ENCODE measurements at regions not wholly inside any gene's neighbourhood (a gene's known extent, or its start where the extent isn't known, plus 50 kb on each side); places are given as distances from the start of the nearest gene placed in this dataset.
"Not testable (repeated sequence)": the region's sequence is repeated elsewhere in the genome, so short reads cannot be mapped to it uniquely, and the experiment has no call there.

DNA sequence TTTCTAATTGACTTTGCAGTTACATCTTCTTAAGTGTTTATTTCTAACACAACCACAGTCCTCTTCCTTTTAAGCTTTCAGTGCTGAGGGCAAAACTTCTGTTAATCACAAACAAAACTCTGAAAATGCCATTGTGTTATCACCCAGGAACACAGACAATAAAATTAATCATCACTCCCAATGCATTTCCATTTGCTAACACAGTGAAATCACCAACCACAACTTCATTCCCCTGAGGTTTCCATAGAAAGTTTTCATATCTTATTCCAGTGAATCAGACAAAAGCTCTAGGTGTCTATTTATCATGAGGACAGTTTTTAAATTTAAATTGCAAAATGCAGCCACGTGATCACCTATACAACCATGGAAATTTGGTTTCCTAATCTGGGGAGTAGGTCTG, 516.2 kb upstream of the TSPY4 start:
- DNase-seq (ENCODE audit: low read depth) (peak; percentile 61), FAIRE-seq (no peak)
- no peak overlapping the region for H3K4me3 ChIP-seq (ENCODE audit: low read depth, low read length)
- no peaks in the 10 kb centered on the region for H3K27me3 ChIP-seq (ENCODE audit: control insufficient read depth, insufficient read depth, low read length)
- TF ChIP-seq, protein P1, sequence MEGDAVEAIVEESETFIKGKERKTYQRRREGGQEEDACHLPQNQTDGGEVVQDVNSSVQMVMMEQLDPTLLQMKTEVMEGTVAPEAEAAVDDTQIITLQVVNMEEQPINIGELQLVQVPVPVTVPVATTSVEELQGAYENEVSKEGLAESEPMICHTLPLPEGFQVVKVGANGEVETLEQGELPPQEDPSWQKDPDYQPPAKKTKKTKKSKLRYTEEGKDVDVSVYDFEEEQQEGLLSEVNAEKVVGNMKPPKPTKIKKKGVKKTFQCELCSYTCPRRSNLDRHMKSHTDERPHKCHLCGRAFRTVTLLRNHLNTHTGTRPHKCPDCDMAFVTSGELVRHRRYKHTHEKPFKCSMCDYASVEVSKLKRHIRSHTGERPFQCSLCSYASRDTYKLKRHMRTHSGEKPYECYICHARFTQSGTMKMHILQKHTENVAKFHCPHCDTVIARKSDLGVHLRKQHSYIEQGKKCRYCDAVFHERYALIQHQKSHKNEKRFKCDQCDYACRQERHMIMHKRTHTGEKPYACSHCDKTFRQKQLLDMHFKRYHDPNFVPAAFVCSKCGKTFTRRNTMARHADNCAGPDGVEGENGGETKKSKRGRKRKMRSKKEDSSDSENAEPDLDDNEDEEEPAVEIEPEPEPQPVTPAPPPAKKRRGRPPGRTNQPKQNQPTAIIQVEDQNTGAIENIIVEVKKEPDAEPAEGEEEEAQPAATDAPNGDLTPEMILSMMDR (IDR thresholded peaks at IDR 0.05; ENCODE audit: insufficient read depth, low read length, severe bottlenecking), result no peak
- no peaks in the 10 kb centered on the region for H3K36me3 ChIP-seq (ENCODE audit: control insufficient read depth, insufficient read depth, low read length)

DNA sequence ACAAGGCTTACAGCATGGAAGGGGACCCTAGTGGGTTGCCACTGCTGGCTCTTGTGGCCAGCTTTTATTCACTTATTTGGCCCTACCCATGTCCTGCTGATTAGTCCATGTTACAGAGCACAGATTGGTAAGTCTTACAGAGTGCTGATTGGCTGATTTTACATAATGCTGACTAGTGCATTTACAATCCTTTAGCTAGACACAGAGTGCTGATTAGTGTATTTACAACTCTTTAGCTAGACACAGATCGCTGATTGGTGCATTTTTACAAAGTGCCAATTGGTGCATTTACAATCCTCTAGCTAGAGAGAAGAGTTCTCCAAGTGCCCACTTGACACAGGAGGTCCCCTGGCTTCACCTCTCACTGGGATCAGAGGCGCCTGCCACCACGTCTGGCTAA, 485.0 kb upstream of the TSPY4 start:
- FAIRE-seq (no peak), DNase-seq (ENCODE audit: low read depth) (no peak)
- Histone ChIP-seq H3K36me3 (ENCODE audit: control insufficient read depth, insufficient read depth, low read length) (no peaks in the 10 kb centered on the region), H3K27me3 (ENCODE audit: control insufficient read depth, insufficient read depth, low read length) (no peaks in the 10 kb centered on the region), H3K4me3 (ENCODE audit: low read depth, low read length) (no peak overlapping the region)
- TF ChIP-seq, protein P1 (IDR thresholded peaks at IDR 0.05; ENCODE audit: insufficient read depth, low read length, severe bottlenecking), result no peak

DNA sequence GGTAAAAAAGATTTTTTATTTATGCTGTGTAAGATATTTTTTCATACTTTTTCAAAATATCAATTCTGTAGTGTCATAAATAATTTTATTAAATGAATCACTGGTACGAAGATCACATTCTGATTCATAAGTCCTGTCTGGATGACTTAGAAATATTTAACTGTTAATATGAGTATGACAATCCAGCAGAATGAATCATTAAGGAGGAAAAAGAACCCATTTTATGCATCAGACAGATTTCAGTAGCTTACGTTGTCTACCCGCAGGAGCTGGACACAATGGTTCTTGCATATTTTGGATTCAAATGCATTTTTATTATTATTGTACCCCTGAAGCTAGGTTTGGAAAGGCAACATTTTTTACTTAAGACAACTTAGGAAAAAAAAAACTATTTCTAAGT, 448.9 kb upstream of the TSPY4 start:
- Histone ChIP-seq H3K4me3 (ENCODE audit: low read depth, low read length) (no peak overlapping the region), H3K27me3 (ENCODE audit: control insufficient read depth, insufficient read depth, low read length) (no peaks in the 10 kb centered on the region), H3K36me3 (ENCODE audit: control insufficient read depth, insufficient read depth, low read length) (no peaks in the 10 kb centered on the region)
- FAIRE-seq (no peak), DNase-seq (ENCODE audit: low read depth) (peak; percentile 34)
- TF ChIP-seq, protein P1 (IDR thresholded peaks at IDR 0.05; ENCODE audit: insufficient read depth, low read length, severe bottlenecking), result no peak

DNA sequence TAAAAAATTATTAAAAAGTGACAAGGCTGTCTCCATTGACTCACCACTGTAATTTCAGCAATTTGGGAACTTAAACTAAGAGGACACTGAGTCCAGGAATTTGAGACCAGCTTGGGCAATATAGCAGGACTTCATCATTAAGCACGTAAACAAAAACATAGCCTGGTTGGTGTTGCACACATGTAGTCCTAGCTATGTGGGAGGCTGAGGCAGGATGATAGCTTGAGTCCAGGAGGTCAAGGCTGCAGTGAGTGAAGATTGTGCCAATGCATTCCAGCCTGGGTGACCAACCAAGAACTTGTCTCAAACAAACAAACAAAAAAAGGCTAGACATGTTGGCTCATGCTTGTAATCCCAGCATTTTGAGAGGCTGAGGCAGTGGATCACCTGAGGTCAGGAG, 439.4 kb upstream of the TSPY4 start:
- DNase-seq (ENCODE audit: low read depth), result no peak
- no peaks in the 10 kb centered on the region for H3K36me3 ChIP-seq (ENCODE audit: control insufficient read depth, insufficient read depth, low read length)
- no peak for FAIRE-seq
- H3K27me3 ChIP-seq (ENCODE audit: control insufficient read depth, insufficient read depth, low read length), result no peaks in the 10 kb centered on the region
- no peak overlapping the region for H3K4me3 ChIP-seq (ENCODE audit: low read depth, low read length)
- TF ChIP-seq, protein P1 (IDR thresholded peaks at IDR 0.05; ENCODE audit: insufficient read depth, low read length, severe bottlenecking), result no peak

DNA sequence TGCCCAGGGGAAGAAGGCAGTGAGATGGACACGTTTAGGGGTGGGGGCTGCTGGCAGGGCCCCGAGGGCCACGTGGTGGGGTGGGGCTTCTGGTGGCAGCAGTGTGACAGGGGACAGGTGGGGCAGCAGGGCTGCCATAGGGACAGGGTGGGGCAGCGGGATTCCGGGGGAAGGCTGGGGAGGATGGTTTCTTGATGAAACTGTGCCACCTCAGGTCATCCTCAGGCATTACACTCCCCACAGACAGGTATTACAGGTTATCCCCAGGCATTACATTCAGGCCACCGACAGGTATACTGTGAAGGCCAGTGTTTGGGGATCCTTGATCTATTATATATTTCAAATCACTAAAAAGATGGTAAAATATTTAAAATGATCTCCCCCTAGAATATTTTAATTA, 432.1 kb upstream of the TSPY4 start:
- DNase-seq (ENCODE audit: low read depth) (no peak), FAIRE-seq (no peak)
- Histone ChIP-seq H3K27me3 (ENCODE audit: control insufficient read depth, insufficient read depth, low read length) (no peaks in the 10 kb centered on the region), H3K36me3 (ENCODE audit: control insufficient read depth, insufficient read depth, low read length) (no peaks in the 10 kb centered on the region), H3K4me3 (ENCODE audit: low read depth, low read length) (no peak overlapping the region)
- TF ChIP-seq, protein P1 (IDR thresholded peaks at IDR 0.05; ENCODE audit: insufficient read depth, low read length, severe bottlenecking), result no peak

DNA sequence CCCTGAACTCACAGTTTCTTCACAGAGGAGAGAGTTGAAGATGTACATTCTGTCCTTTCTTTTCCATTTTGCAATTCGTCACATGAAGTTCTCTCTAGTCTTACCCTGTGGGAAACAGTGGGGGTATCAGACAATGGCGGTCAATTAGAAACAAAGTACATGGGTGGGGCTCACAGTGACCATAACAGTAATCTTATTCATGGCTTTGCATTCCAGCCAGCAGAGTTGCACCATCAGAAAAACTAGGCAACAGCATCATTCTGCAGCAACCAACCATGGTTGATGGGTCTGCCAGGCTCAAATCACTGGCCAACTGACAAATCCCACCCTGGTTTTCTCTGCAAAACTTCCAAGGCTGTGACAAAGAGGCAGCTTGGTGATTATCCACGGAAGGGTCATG, 414.7 kb upstream of the TSPY4 start:
- not testable (repeated sequence) for H3K4me3 ChIP-seq (ENCODE audit: low read depth, low read length); DNase-seq (ENCODE audit: low read depth); FAIRE-seq; H3K36me3 ChIP-seq (ENCODE audit: control insufficient read depth, insufficient read depth, low read length); H3K27me3 ChIP-seq (ENCODE audit: control insufficient read depth, insufficient read depth, low read length)

Measured in bronchial epithelial cell (primary cell).